ENCODE measurements at regions not wholly inside any gene's neighbourhood (a gene's known extent, or its start where the extent isn't known, plus 50 kb on each side); places are given as distances from the start of the nearest gene placed in this dataset.
A peak's percentile ranks its signal among the peaks of the same experiment; 100 is the strongest.
"Not testable (repeated sequence)": the region's sequence is repeated elsewhere in the genome, so short reads cannot be mapped to it uniquely, and the experiment has no call there.

- no peak for DNase-seq
Measured at GRCh38 chr3:130569461-130570365, 52.7 kb downstream of the COL6A6 start.

- no peak for DNase-seq
Measured at GRCh38 chr3:130572769-130573168, 55.8 kb downstream of the COL6A6 start.

GRCh38 chr3:130576375-130577266 is 59.6 kb downstream of the COL6A6 start:
- no peak for DNase-seq

- no peak for DNase-seq
Measured at GRCh38 chr3:130582457-130583153, 65.6 kb downstream of the COL6A6 start.

GRCh38 chr3:130594749-130595148 is 77.8 kb downstream of the COL6A6 start:
- DNase-seq, result not testable (repeated sequence)

- no peak for DNase-seq
Measured at GRCh38 chr3:130596484-130596883, 79.5 kb downstream of the COL6A6 start.

- DNase-seq, result peak; percentile 39
Measured at GRCh38 chr3:130601442-130601971, 84.5 kb downstream of the COL6A6 start.

GRCh38 chr3:130604806-130605205 is 87.8 kb downstream of the COL6A6 start:
- DNase-seq, result no peak

GRCh38 chr3:130606336-130606735 is 89.4 kb downstream of the COL6A6 start:
- DNase-seq, result no peak

- no peak for DNase-seq
Measured at GRCh38 chr3:130607553-130608154, 90.7 kb downstream of the COL6A6 start.

GRCh38 chr3:130609166-130609979 is 92.4 kb downstream of the COL6A6 start:
- no peak for DNase-seq

- DNase-seq, result no peak
Measured at GRCh38 chr3:130619196-130619595, 102.2 kb downstream of the COL6A6 start.

- DNase-seq, result no peak
Measured at GRCh38 chr3:130621824-130622223, 104.8 kb downstream of the COL6A6 start.

- no peak for DNase-seq
Measured at GRCh38 chr3:130626049-130626448, 109.1 kb downstream of the COL6A6 start.

GRCh38 chr3:130627143-130627855 is 110.3 kb downstream of the COL6A6 start:
- no peak for DNase-seq

GRCh38 chr3:130627882-130628281 is 110.9 kb downstream of the COL6A6 start:
- no peak for DNase-seq

All from NCI-H2171 treated with DMSO at 0.1 percent for 48 hours (cell line).